HepG2 (cell line): ENCODE measurements at regions not wholly inside any gene's neighbourhood (a gene's known extent, or its start where the extent isn't known, plus 50 kb on each side); places are given as distances from the start of the nearest gene placed in this dataset.

Experiments
- ATAC-seq: fragments of 200-7000 bp; cut with Tn5 transposase; 3 replicates; pipeline ENCODE4 v1.9.1; 2020; ENCODE audit warnings: mild to moderate bottlenecking, moderate library complexity
- BruUV-seq: library from RNA; stranded (reverse); fragments of 400-500 nt; replicated peaks from 2 replicates; lab custom pipeline; 2021; lab: Mats Ljungman, UMichigan
- CTCF ChIA-PET: fragments of 300-600 bp; formaldehyde crosslinking; extraction: SDS; loops from one replicate; lab custom pipeline; 2021; ENCODE audit warnings: low total read pairs, inconsistent platforms, low intra/inter-chr PET ratio; lab: Yijun Ruan, JAX
- POLR2A ChIA-PET: fragments of 350-600 bp; sonication (Branson Sonifier 250); formaldehyde crosslinking; loops from one replicate; lab custom pipeline; 2020; ENCODE audit warnings: antibody characterized with exemption, inconsistent platforms; lab: Yijun Ruan, JAX
- DNase-seq: peaks from one replicate; pipeline ENCODE4 v3.0.0-alpha.2; 2015; ENCODE audit warnings: low spot score
- FAIRE-seq: peaks from 3 replicates; lab custom pipeline; 2011; peaks lifted over from hg19 to GRCh38; lab: Jason Lieb, UNC
- H2AFZ ChIP-seq: one replicate; pipeline ENCODE4 v1.6.1; 2011; ENCODE audit warnings: low read length, inconsistent platforms
- H3K27ac ChIP-seq: fragments of 300-600 bp; 3 replicates; pipeline ENCODE4 v1.8.0; 2011; ENCODE audit warnings: mixed run types, mild to moderate bottlenecking, mixed read lengths, low read length, inconsistent platforms; ENCODE audit not compliant: insufficient read depth; ENCODE audit errors: extremely low read length
- H3K27me3 ChIP-seq, 2 experiments: fragments of 200-600 bp in 1 of 2; 2 replicates in 1 of 2; 3 replicates in 1 of 2; pipeline versions ENCODE4 v1.6.0 to v1.8.0; 2011; ENCODE audit warnings: low read length in 2 of 2, mild to moderate bottlenecking in 2 of 2, moderate library complexity in 2 of 2, inconsistent platforms in 1 of 2; ENCODE audit not compliant: insufficient read depth in 2 of 2, control insufficient read depth in 1 of 2
- H3K36me3 ChIP-seq, 2 experiments: fragments of 200-600 bp in 1 of 2; replicated peaks in 1 of 2; 2 replicates in 1 of 2; 3 replicates in 1 of 2; pipeline versions ENCODE4 v1.5.1 to v1.8.0; 2011; ENCODE audit warnings: low read length in 2 of 2, inconsistent platforms in 1 of 2; ENCODE audit not compliant: insufficient read depth in 2 of 2, control insufficient read depth in 1 of 2
- H3K4me1 ChIP-seq: 2 replicates; pipeline ENCODE4 v1.5.1; 2012; ENCODE audit warnings: low read length, inconsistent platforms; ENCODE audit not compliant: insufficient read depth
- H3K4me2 ChIP-seq: 2 replicates; pipeline ENCODE4 v1.6.0; 2011; ENCODE audit warnings: low read depth, low read length, inconsistent platforms
- H3K4me3 ChIP-seq, 3 experiments: fragments of 200-600 bp in 1 of 3; sonication (generic), shearing (Covaris generic) in 1 of 3; replicated peaks in 1 of 3; 2 replicates each; pipeline ENCODE4 v1.5.1; 2011 to 2016; ENCODE audit warnings: low read length in 3 of 3, inconsistent platforms in 2 of 3, low read depth in 2 of 3, mild to moderate bottlenecking in 2 of 3, control low read depth in 1 of 3, mixed read lengths in 1 of 3; ENCODE audit not compliant: insufficient read depth in 1 of 3
- H3K79me2 ChIP-seq: one replicate; pipeline ENCODE4 v1.6.1; 2011; ENCODE audit warnings: low read length, inconsistent platforms; ENCODE audit not compliant: insufficient read depth
- H3K9ac ChIP-seq: 2 replicates; pipeline ENCODE4 v1.6.0; 2011; ENCODE audit warnings: mild to moderate bottlenecking, low read depth, low read length, inconsistent platforms; ENCODE audit not compliant: insufficient read depth
- H3K9me3 ChIP-seq: 2 replicates; pipeline ENCODE4 v1.5.1; 2012; ENCODE audit warnings: mild to moderate bottlenecking, low read length
- H4K20me1 ChIP-seq: 2 replicates; pipeline ENCODE4 v1.6.0; 2011; ENCODE audit warnings: inconsistent platforms, mild to moderate bottlenecking, low read length, moderate library complexity; ENCODE audit not compliant: insufficient read depth
- BRCA1 ChIP-seq: sonication (generic); formaldehyde crosslinking; IDR thresholded peaks from 2 replicates; pipeline ENCODE4 v1.4.0; 2020; ENCODE audit warnings: missing genetic modification reagents
- E2F5 ChIP-seq: sonication (generic); formaldehyde crosslinking; conservative IDR thresholded peaks from 2 replicates; pipeline ENCODE4 v1.4.0; 2020; ENCODE audit warnings: missing genetic modification reagents
- HMG20B ChIP-seq: conservative IDR thresholded peaks from 2 replicates; pipeline ENCODE4 v1.6.1; 2016; ENCODE audit warnings: missing genetic modification reagents, missing compliant biosample characterization
- KLF13 ChIP-seq: sonication (generic); formaldehyde crosslinking; IDR thresholded peaks from 2 replicates; pipeline ENCODE4 v1.4.0; 2020; ENCODE audit warnings: mild to moderate bottlenecking, missing genetic modification reagents
- KMT2B ChIP-seq: IDR thresholded peaks from 2 replicates; pipeline ENCODE4 v1.6.1; 2016; ENCODE audit warnings: missing genetic modification reagents, missing compliant biosample characterization
- MAFF ChIP-seq: IDR thresholded peaks from 2 replicates; pipeline ENCODE4 v1.6.1; 2011; ENCODE audit warnings: low read depth, low read length, improper control_type of control experiment
- MAFK ChIP-seq, 2 experiments: IDR thresholded peaks in 1 of 2; conservative IDR thresholded peaks in 1 of 2; 2 replicates each; pipeline ENCODE4 v1.6.1; 2011; ENCODE audit warnings: improper control_type of control experiment in 2 of 2, low read length in 2 of 2
- REL ChIP-seq: sonication (generic); formaldehyde crosslinking; conservative IDR thresholded peaks from 2 replicates; pipeline ENCODE4 v1.8.0; 2022; ENCODE audit warnings: mild to moderate bottlenecking, missing genetic modification reagents, moderate library complexity
- XBP1 ChIP-seq: sonication (generic); formaldehyde crosslinking; IDR thresholded peaks from 2 replicates; pipeline ENCODE4 v1.5.0; 2020; ENCODE audit warnings: missing genetic modification reagents
- ZC3H13 ChIP-seq: sonication (generic); formaldehyde crosslinking; IDR thresholded peaks from 2 replicates; pipeline ENCODE4 v1.8.1; 2023; ENCODE audit warnings: mild to moderate bottlenecking, missing genetic modification reagents, moderate library complexity
- ZFP91 ChIP-seq: sonication (generic); formaldehyde crosslinking; IDR thresholded peaks from 2 replicates; pipeline ENCODE4 v1.9.0; 2022; ENCODE audit warnings: missing genetic modification reagents, mild to moderate bottlenecking, borderline replicate concordance
- ZNF326 ChIP-seq: sonication (generic); formaldehyde crosslinking; IDR thresholded peaks from 2 replicates; pipeline ENCODE4 v1.4.0; 2020; ENCODE audit warnings: missing genetic modification reagents, borderline replicate concordance
- ZNF441 ChIP-seq: sonication (generic); formaldehyde crosslinking; IDR thresholded peaks from 2 replicates; pipeline ENCODE4 v1.7.0; 2021; ENCODE audit warnings: missing genetic modification reagents, borderline replicate concordance
- WGBS: methylation state at CpG from one replicate; pipeline ENCODE4 v1.1.6; 2017; ENCODE audit warnings: low lambda C conversion rate; 5-methylcytosine and 5-hydroxymethylcytosine counted together
- in situ Hi-C: cut with HindIII; loops from 2 replicates; pipeline ENCODE4 v1.10.0; 2017; ENCODE audit warnings: low pct_unique_long_range_greater_than_20kb; ENCODE audit not compliant: extremely low pct_ligation_motif_present
- intact Hi-C: fragments of 100-400 bp; cut with micrococcal nuclease; formaldehyde crosslinking; loops from one replicate; pipeline ENCODE4 v1.10.0; 2022; ENCODE audit not compliant: unreplicated experiment

- no TSS peak for BruUV-seq
- Histone ChIP-seq H3K9me3 (no peaks in the 10 kb centered on the region), H3K79me2 (no peaks in the 10 kb centered on the region), H3K9ac (no peak overlapping the region), H3K27ac (no peak overlapping the region), H3K4me1 (no peaks in the 10 kb centered on the region), H3K4me2 (no peak overlapping the region), H2AFZ (no peak overlapping the region), H3K4me3 (no peak overlapping the region), H4K20me1 (no peaks in the 10 kb centered on the region), H3K27me3 (no peaks in the 10 kb centered on the region), H3K36me3 (no peaks in the 10 kb centered on the region)
- ChIA-PET CTCF (no interaction called here), POLR2A (no interaction called here)
- no peak for DNase-seq
- WGBS = 0% methylated on average over 7 of the region's 7 CpGs
- ATAC-seq = no peak
- intact Hi-C loops = no loop called here
- in situ Hi-C loops = no loop called here
- no peak for FAIRE-seq
- TF ChIP-seq E2F5 (CRISPR knock-in tag) (no peak), ZNF326 (CRISPR knock-in tag) (no peak), BRCA1 (CRISPR knock-in tag) (no peak), ZC3H13 (CRISPR knock-in tag) (no peak), MAFK (conservative IDR thresholded peaks at IDR 0.05 in 1 of 2, IDR thresholded peaks at IDR 0.05 in 1 of 2; ENCODE audit: low read length in 2 of 2) (peak; percentile 62 to 86; a peak in 3 of 4 replicates), MAFF (peak; percentile 77), REL (CRISPR knock-in tag) (no peak), KMT2B (CRISPR knock-in tag) (no peak)
Observed at GRCh38 chr13:84080748-84081530, 198.7 kb upstream of the SLITRK1 start.

GRCh38 chr13:84077271-84077670 is 195.0 kb upstream of the SLITRK1 start:
- CTCF ChIA-PET = no interaction called here
- no peak overlapping the region for H3K9ac ChIP-seq
- no peak for TF ChIP-seq ZFP91 (CRISPR knock-in tag)
- TF ChIP-seq ZNF441 (CRISPR knock-in tag) = no peak
- TF ChIP-seq XBP1 (CRISPR knock-in tag) = no peak
- no peak for TF ChIP-seq KLF13
- TF ChIP-seq HMG20B (CRISPR knock-in tag) = no peak
- BruUV-seq = no TSS peak
- ATAC-seq = no peak
- no peak overlapping the region for H3K27ac ChIP-seq
- no peaks in the 10 kb centered on the region for H3K79me2 ChIP-seq
- H3K9me3 ChIP-seq = no peaks in the 10 kb centered on the region; the same call in 1 of the 2 replicates
- POLR2A ChIA-PET = no interaction called here
- FAIRE-seq = no peak
- intact Hi-C loops = no loop called here
- no peaks in the 10 kb centered on the region for H4K20me1 ChIP-seq
- no peak overlapping the region for H3K4me2 ChIP-seq
- H3K36me3 ChIP-seq = no peaks in the 10 kb centered on the region
- DNase-seq = no peak
- no peaks in the 10 kb centered on the region for H3K27me3 ChIP-seq
- in situ Hi-C loops = no loop called here
- no peak overlapping the region for H3K4me3 ChIP-seq
- H2AFZ ChIP-seq = no peak overlapping the region
- H3K4me1 ChIP-seq = no peaks in the 10 kb centered on the region
